Astrocyte of the spinal cord (primary cell): ENCODE measurements at regions not wholly inside any gene's neighbourhood (a gene's known extent, or its start where the extent isn't known, plus 50 kb on each side); places are given as distances from the start of the nearest gene placed in this dataset.

Experiments
- DNase-seq: peaks from one replicate; pipeline ENCODE4 v3.0.0; 2011; ENCODE audit warnings: low read depth, low spot score
- H3K4me3 ChIP-seq: 2 replicates; pipeline ENCODE4 v1.5.1; 2011; ENCODE audit warnings: low read depth, mild to moderate bottlenecking, low read length, moderate library complexity
- CTCF ChIP-seq: IDR thresholded peaks from 2 replicates; pipeline ENCODE4 v1.5.1; 2012; ENCODE audit warnings: low read depth, mild to moderate bottlenecking, low read length, inconsistent platforms
- in situ Hi-C: cut with HindIII; loops from 2 replicates; pipeline ENCODE4 v1.10.0; 2017; ENCODE audit warnings: low sequenced_read_pairs

DNA sequence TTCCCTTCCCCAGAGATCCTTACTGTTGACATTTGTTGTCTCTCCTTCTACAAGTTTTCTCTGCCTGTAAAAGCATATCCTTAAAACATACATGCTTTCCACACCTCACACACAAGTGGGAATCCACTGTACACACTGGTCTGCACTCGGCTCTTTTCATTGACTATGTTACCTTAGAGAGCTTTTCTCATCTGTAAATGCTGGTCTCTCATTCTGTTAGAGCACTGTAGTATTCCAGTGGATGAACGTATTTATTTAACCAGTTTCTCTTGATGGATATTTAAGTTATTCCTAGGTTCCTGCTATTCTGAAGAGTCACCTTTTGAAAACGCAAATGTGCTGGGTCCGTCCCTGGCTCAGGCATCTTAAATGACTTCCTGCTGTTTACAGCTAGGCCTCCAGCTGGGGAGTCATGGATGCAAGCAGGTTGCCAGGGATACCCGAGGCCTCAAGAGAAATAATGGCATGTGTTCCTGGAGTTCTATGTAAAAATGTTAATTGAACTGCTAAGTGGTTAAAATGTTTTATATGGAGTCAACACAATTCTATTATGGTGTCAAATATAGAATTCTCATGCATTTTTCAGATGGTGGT is 61.1 kb upstream of the TGM3 start:
- no peak overlapping the region for H3K4me3 ChIP-seq
- TF ChIP-seq CTCF, result no peak
- in situ Hi-C loops, result no loop called here
- DNase-seq, result peak; percentile 44

- in situ Hi-C loops, result no loop called here
- no peak for DNase-seq
- no peak overlapping the region for H3K4me3 ChIP-seq
- TF ChIP-seq CTCF, result no peak
These were observed 59.5 kb upstream of the TGM3 start for GRCh38 chr20:2236256-2236655.

DNA sequence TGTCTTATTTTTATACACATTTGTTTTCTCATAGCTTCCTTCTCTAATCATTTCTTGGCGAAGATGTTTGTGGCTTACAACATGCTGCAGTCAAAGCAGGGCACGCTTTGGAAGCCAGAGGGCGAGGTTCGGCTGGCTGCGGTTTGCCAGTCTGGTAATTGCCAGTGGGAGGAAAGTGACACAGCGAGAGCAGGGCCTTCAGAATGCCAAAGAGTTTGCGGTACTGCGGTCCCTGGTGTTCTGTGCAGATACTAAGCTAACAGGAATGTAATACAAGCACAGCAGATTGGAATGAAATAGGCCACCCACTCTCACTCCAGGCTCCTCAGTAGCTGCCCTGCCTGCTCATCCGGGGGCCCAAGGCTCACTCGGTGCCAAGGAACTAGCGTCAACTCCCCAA is 58.7 kb upstream of the TGM3 start:
- peak; percentile 96 for DNase-seq
- in situ Hi-C loops, result no loop called here
- no peak overlapping the region for H3K4me3 ChIP-seq
- peak; percentile 35 for TF ChIP-seq CTCF

GRCh38 chr20:2238601-2239000 is 57.2 kb upstream of the TGM3 start:
- DNase-seq, result no peak
- in situ Hi-C loops, result no loop called here
- no peak for TF ChIP-seq CTCF
- H3K4me3 ChIP-seq, result no peak overlapping the region

DNA sequence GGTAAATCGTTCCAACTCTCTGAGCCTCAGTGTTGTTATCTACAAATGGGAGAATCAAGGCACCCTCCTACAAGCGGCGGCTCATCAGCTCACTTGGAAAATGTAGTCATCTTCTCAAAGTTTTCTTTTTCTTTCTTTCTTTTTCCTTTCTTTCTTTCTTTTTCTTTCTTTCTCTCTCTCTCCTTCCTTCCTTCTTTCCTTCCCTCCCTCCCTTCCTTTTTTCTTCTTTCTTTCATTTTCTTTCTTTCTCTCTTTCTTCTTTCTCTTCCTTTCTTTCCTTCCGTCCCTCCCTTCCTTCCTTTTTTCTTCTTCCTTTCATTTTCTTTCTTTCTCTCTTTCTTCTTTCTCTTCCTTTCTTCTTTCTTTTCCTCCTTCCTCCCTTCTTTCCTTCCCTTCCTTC is 55.0 kb upstream of the TGM3 start:
- DNase-seq, result no peak
- H3K4me3 ChIP-seq, result no peak overlapping the region
- no peak for TF ChIP-seq CTCF
- in situ Hi-C loops, result no loop called here

DNA sequence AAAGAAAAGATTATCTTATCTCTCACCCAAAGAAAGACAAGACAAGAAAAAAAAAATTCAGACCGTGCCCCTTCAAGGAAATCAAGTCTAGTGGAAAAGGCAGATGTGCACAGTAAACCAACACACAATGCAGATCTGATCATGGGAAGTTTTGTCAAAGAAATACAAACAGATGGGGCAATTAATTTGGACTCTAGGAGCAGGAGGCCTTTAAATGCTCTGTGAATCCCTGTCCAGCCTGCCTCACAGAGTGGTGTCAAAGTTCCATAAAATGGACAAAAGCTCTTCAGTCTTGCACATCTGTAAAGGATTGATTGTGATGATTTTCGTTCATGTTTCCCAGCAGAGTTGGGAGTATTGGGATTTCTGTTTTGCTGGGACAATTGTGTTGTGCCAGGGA is 53.1 kb upstream of the TGM3 start:
- H3K4me3 ChIP-seq, result no peak overlapping the region
- in situ Hi-C loops, result no loop called here
- no peak for TF ChIP-seq CTCF
- no peak for DNase-seq

DNA sequence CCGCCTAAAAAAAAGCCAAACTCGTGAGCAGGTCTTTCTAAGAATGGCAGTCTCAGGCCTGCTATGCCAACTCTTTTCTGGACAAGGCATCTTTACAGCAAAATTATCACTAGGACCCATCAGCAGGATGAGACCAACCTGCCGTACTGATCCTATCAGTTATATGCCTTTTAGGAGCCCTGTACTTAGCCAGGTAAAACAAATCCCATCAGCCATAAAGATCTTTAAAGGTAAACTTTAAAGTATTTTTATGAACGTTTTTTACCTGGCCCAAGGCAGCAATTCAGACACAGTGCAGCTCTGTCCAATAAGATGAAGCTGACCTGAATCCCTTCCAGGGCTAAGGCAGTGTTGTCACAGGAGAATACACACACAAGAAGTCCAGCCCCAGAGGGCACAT is 51.3 kb upstream of the TGM3 start:
- in situ Hi-C loops, result no loop called here
- TF ChIP-seq CTCF, result no peak
- no peak overlapping the region for H3K4me3 ChIP-seq
- DNase-seq, result no peak
